Activated T-cell treated with anti-CD3 and anti-CD28 coated beads for 48 hours (primary cell): ENCODE measurements at regions not wholly inside any gene's neighbourhood (a gene's known extent, or its start where the extent isn't known, plus 50 kb on each side); places are given as distances from the start of the nearest gene placed in this dataset.
"Not testable (repeated sequence)": the region's sequence is repeated elsewhere in the genome, so short reads cannot be mapped to it uniquely, and the experiment has no call there.

Experiments used
- DNase-seq: peaks from one replicate; pipeline ENCODE4 v3.0.0-alpha.2; 2020; ENCODE audit warnings: low read depth

GRCh38 chr3:26280517-26280916 is 342.1 kb upstream of the LRRC3B start:
- DNase-seq: no peak

GRCh38 chr3:26281284-26281985 is 341.1 kb upstream of the LRRC3B start:
- DNase-seq: no peak

- DNase-seq: not testable (repeated sequence)
Measured at GRCh38 chr3:26284503-26284902, 338.1 kb upstream of the LRRC3B start.

GRCh38 chr3:26291840-26292239 is 330.7 kb upstream of the LRRC3B start:
- DNase-seq: no peak

- DNase-seq: no peak
Measured at GRCh38 chr3:26292780-26293179, 329.8 kb upstream of the LRRC3B start.

GRCh38 chr3:26293329-26293844 is 329.2 kb upstream of the LRRC3B start:
- no peak for DNase-seq

- DNase-seq: no peak
Measured at GRCh38 chr3:26307192-26307591, 315.4 kb upstream of the LRRC3B start.

- DNase-seq: no peak
Measured at GRCh38 chr3:26307787-26308186, 314.8 kb upstream of the LRRC3B start.

GRCh38 chr3:26308454-26308853 is 314.1 kb upstream of the LRRC3B start:
- DNase-seq: no peak

GRCh38 chr3:26309536-26309935 is 313.0 kb upstream of the LRRC3B start:
- DNase-seq: not testable (repeated sequence)

GRCh38 chr3:26312816-26313215 is 309.8 kb upstream of the LRRC3B start:
- DNase-seq: no peak

- no peak for DNase-seq
Measured at GRCh38 chr3:26316472-26316871, 306.1 kb upstream of the LRRC3B start.

GRCh38 chr3:26323741-26324140 is 298.8 kb upstream of the LRRC3B start:
- DNase-seq: not testable (repeated sequence)

- no peak for DNase-seq
Measured at GRCh38 chr3:26340001-26340400, 282.6 kb upstream of the LRRC3B start.

- no peak for DNase-seq
Measured at GRCh38 chr3:26343647-26344046, 278.9 kb upstream of the LRRC3B start.

GRCh38 chr3:26345613-26346012 is 277.0 kb upstream of the LRRC3B start:
- no peak for DNase-seq

- no peak for DNase-seq
Measured at GRCh38 chr3:26346497-26346896, 276.1 kb upstream of the LRRC3B start.

GRCh38 chr3:26347150-26347549 is 275.4 kb upstream of the LRRC3B start:
- no peak for DNase-seq

- DNase-seq: no peak
Measured at GRCh38 chr3:26350853-26351252, 271.7 kb upstream of the LRRC3B start.

GRCh38 chr3:26353097-26353496 is 269.5 kb upstream of the LRRC3B start:
- DNase-seq: no peak

GRCh38 chr3:26358405-26358804 is 264.2 kb upstream of the LRRC3B start:
- DNase-seq: no peak

- DNase-seq: no peak
Measured at GRCh38 chr3:26365706-26366105, 256.9 kb upstream of the LRRC3B start.

- DNase-seq: no peak
Measured at GRCh38 chr3:26368312-26368711, 254.3 kb upstream of the LRRC3B start.

GRCh38 chr3:26369133-26369532 is 253.4 kb upstream of the LRRC3B start:
- no peak for DNase-seq
